Activated T-cell treated with anti-CD3 and anti-CD28 coated beads, Interleukin-2, amount 50 U/mL, for 72 hours (primary cell): ENCODE measurements at regions not wholly inside any gene's neighbourhood (a gene's known extent, or its start where the extent isn't known, plus 50 kb on each side); places are given as distances from the start of the nearest gene placed in this dataset.

Experiments
- ATAC-seq, 2 donors: fragments of 150-1000 bp; cut with Tn5 transposase; replicated peaks in 1 of 2; 2 replicates each; pipeline ENCODE4 v1.10.0; 2021; ENCODE audit warnings: moderate library complexity in 2 of 2, mild to moderate bottlenecking in 1 of 2
- DNase-seq, 2 donors: peaks; one replicate each; pipeline ENCODE4 v3.0.0; 2021 to 2022; ENCODE audit warnings: mixed read lengths in 1 of 2
- H3K27ac Mint-ChIP-seq: one replicate; pipeline ENCODE4 v1.8.0; 2022; ENCODE audit warnings: mild to moderate bottlenecking, moderate library complexity, mixed read lengths
- H3K27me3 Mint-ChIP-seq: one replicate; pipeline ENCODE4 v1.8.0; 2022; ENCODE audit warnings: low read depth, mixed read lengths
- H3K36me3 Mint-ChIP-seq, 2 donors: one replicate each; pipeline ENCODE4 v1.8.0; 2022; ENCODE audit warnings: mixed read lengths in 2 of 2, mild to moderate bottlenecking in 1 of 2; ENCODE audit not compliant: insufficient read depth in 2 of 2
- H3K4me1 Mint-ChIP-seq: one replicate; pipeline ENCODE4 v1.8.0; 2022; ENCODE audit warnings: low read depth, mixed read lengths
- H3K4me3 Mint-ChIP-seq, 2 donors: one replicate each; pipeline ENCODE4 v1.8.0; 2022; ENCODE audit warnings: mild to moderate bottlenecking in 2 of 2, mixed read lengths in 2 of 2, moderate library complexity in 2 of 2
- H3K9me3 Mint-ChIP-seq, 2 donors: one replicate each; pipeline ENCODE4 v1.8.0; 2022; ENCODE audit warnings: mixed read lengths in 2 of 2

GRCh38 chr17:53543472-53543871 is 279.3 kb upstream of the KIF2B start:
- Mint-ChIP-seq H3K27ac (no peak overlapping the region), H3K4me1 (no peaks in the 10 kb centered on the region), H3K36me3 (no peaks in the 10 kb centered on the region), H3K27me3 (no peaks in the 10 kb centered on the region), H3K4me3 (no peak overlapping the region), H3K9me3 (no peaks in the 10 kb centered on the region)
- no peak for DNase-seq
- ATAC-seq, result no peak

- H3K9me3 Mint-ChIP-seq, result no peaks in the 10 kb centered on the region
- no peaks in the 10 kb centered on the region for H3K36me3 Mint-ChIP-seq
- ATAC-seq (no peak), DNase-seq (no peak)
- H3K27ac Mint-ChIP-seq, result no peak overlapping the region
- no peaks in the 10 kb centered on the region for H3K27me3 Mint-ChIP-seq
- H3K4me3 Mint-ChIP-seq, result no peak overlapping the region
- H3K4me1 Mint-ChIP-seq, result no peaks in the 10 kb centered on the region
These were observed 284.6 kb upstream of the KIF2B start for GRCh38 chr17:53538129-53538617.

GRCh38 chr17:53527473-53527872 is 295.3 kb upstream of the KIF2B start:
- Mint-ChIP-seq H3K9me3 (peaks cover 5 to 10% of the 10 kb centered on the region in 2 donors), H3K27me3 (no peaks in the 10 kb centered on the region), H3K27ac (no peak overlapping the region), H3K36me3 (peaks cover 0 to 5% of the 10 kb centered on the region in 2 donors), H3K4me1 (no peaks in the 10 kb centered on the region), H3K4me3 (no peak overlapping the region)
- DNase-seq (no peak), ATAC-seq (no peak)

- Mint-ChIP-seq H3K4me1 (no peaks in the 10 kb centered on the region), H3K27ac (no peak overlapping the region), H3K9me3 (peaks cover 5 to 10% of the 10 kb centered on the region in 2 donors), H3K36me3 (peaks cover 0 to 5% of the 10 kb centered on the region in 2 donors), H3K27me3 (no peaks in the 10 kb centered on the region), H3K4me3 (no peak overlapping the region)
- ATAC-seq (no peak), DNase-seq (no peak)
These were observed 297.1 kb upstream of the KIF2B start for GRCh38 chr17:53525590-53525989.

- Mint-ChIP-seq H3K4me3 (no peak overlapping the region), H3K36me3 (peaks cover 0 to 2% of the 10 kb centered on the region in 2 donors), H3K27ac (no peak overlapping the region), H3K9me3 (peaks cover 7 to 8% of the 10 kb centered on the region in 2 donors), H3K27me3 (no peaks in the 10 kb centered on the region), H3K4me1 (no peaks in the 10 kb centered on the region)
- no peak for ATAC-seq
- no peak for DNase-seq
These were observed 306.1 kb upstream of the KIF2B start for GRCh38 chr17:53516636-53517035.

GRCh38 chr17:53499277-53499676 is 323.4 kb upstream of the KIF2B start:
- no peak for ATAC-seq
- Mint-ChIP-seq H3K9me3 (peaks cover 5 to 6% of the 10 kb centered on the region in 2 donors), H3K27me3 (no peaks in the 10 kb centered on the region), H3K4me1 (no peaks in the 10 kb centered on the region), H3K4me3 (no peak overlapping the region), H3K36me3 (no peaks in the 10 kb centered on the region), H3K27ac (no peak overlapping the region)
- DNase-seq, result no peak

- Mint-ChIP-seq H3K27me3 (no peaks in the 10 kb centered on the region), H3K4me3 (no peak overlapping the region), H3K36me3 (peaks cover 0 to 1% of the 10 kb centered on the region in 2 donors), H3K27ac (no peak overlapping the region), H3K9me3 (peaks cover 4 to 5% of the 10 kb centered on the region in 2 donors), H3K4me1 (no peaks in the 10 kb centered on the region)
- DNase-seq (no peak), ATAC-seq (no peak)
These were observed 326.4 kb upstream of the KIF2B start for GRCh38 chr17:53496356-53496755.

GRCh38 chr17:53492532-53492931 is 330.2 kb upstream of the KIF2B start:
- Mint-ChIP-seq H3K4me3 (no peak overlapping the region), H3K36me3 (peaks cover 0 to 1% of the 10 kb centered on the region in 2 donors), H3K27me3 (no peaks in the 10 kb centered on the region), H3K9me3 (peaks cover 3 to 4% of the 10 kb centered on the region in 2 donors), H3K27ac (no peak overlapping the region), H3K4me1 (no peaks in the 10 kb centered on the region)
- no peak for DNase-seq
- ATAC-seq, result no peak

GRCh38 chr17:53490447-53490968 is 332.2 kb upstream of the KIF2B start:
- Mint-ChIP-seq H3K4me1 (no peaks in the 10 kb centered on the region), H3K27ac (no peak overlapping the region), H3K36me3 (peaks cover 0 to 1% of the 10 kb centered on the region in 2 donors), H3K4me3 (no peak overlapping the region), H3K27me3 (no peaks in the 10 kb centered on the region), H3K9me3 (peaks cover 2 to 3% of the 10 kb centered on the region in 2 donors)
- ATAC-seq (no peak), DNase-seq (no peak)

- H3K4me3 Mint-ChIP-seq, result no peak overlapping the region
- no peak overlapping the region for H3K27ac Mint-ChIP-seq
- peaks cover 9 to 15% of the 10 kb centered on the region in 2 donors for H3K9me3 Mint-ChIP-seq
- ATAC-seq (no peak), DNase-seq (no peak)
- peaks cover 3 to 4% of the 10 kb centered on the region in 2 donors for H3K36me3 Mint-ChIP-seq
- no peaks in the 10 kb centered on the region for H3K4me1 Mint-ChIP-seq
- no peaks in the 10 kb centered on the region for H3K27me3 Mint-ChIP-seq
These were observed 339.0 kb upstream of the KIF2B start for GRCh38 chr17:53483704-53484103.

GRCh38 chr17:53475002-53475401 is 347.7 kb upstream of the KIF2B start:
- DNase-seq (no peak), ATAC-seq (no peak)
- Mint-ChIP-seq H3K27me3 (no peaks in the 10 kb centered on the region), H3K27ac (no peak overlapping the region), H3K4me3 (no peak overlapping the region), H3K9me3 (peaks cover 6 to 8% of the 10 kb centered on the region in 2 donors), H3K36me3 (peaks cover 0 to 2% of the 10 kb centered on the region in 2 donors), H3K4me1 (no peaks in the 10 kb centered on the region)

- Mint-ChIP-seq H3K4me1 (no peaks in the 10 kb centered on the region), H3K27me3 (no peaks in the 10 kb centered on the region), H3K36me3 (peaks cover 0 to 2% of the 10 kb centered on the region in 2 donors), H3K27ac (no peak overlapping the region), H3K4me3 (no peak overlapping the region), H3K9me3 (peaks cover 5% of the 10 kb centered on the region in 2 donors)
- no peak for DNase-seq
- no peak for ATAC-seq
These were observed 350.1 kb upstream of the KIF2B start for GRCh38 chr17:53472586-53472985.

- H3K27ac Mint-ChIP-seq, result no peak overlapping the region
- no peaks in the 10 kb centered on the region for H3K4me1 Mint-ChIP-seq
- peaks cover 2 to 5% of the 10 kb centered on the region in 2 donors for H3K9me3 Mint-ChIP-seq
- H3K27me3 Mint-ChIP-seq, result no peaks in the 10 kb centered on the region
- no peak for ATAC-seq
- no peak for DNase-seq
- H3K36me3 Mint-ChIP-seq, result peaks cover 0 to 2% of the 10 kb centered on the region in 2 donors
- H3K4me3 Mint-ChIP-seq, result no peak overlapping the region
These were observed 351.2 kb upstream of the KIF2B start for GRCh38 chr17:53471514-53471913.

GRCh38 chr17:53470626-53471025 is 352.1 kb upstream of the KIF2B start:
- Mint-ChIP-seq H3K9me3 (peaks cover 2 to 5% of the 10 kb centered on the region in 2 donors), H3K4me1 (no peaks in the 10 kb centered on the region), H3K27ac (no peak overlapping the region), H3K4me3 (no peak overlapping the region), H3K36me3 (peaks cover 0 to 2% of the 10 kb centered on the region in 2 donors), H3K27me3 (no peaks in the 10 kb centered on the region)
- ATAC-seq (no peak), DNase-seq (no peak)
